ENCODE measurements at regions not wholly inside any gene's neighbourhood (a gene's known extent, or its start where the extent isn't known, plus 50 kb on each side); places are given as distances from the start of the nearest gene placed in this dataset.

- DNase-seq (ENCODE audit: low read depth in 2 of 2): no peak
Observed at GRCh38 chr11:103623933-103624332, 412.5 kb upstream of the DDI1 start.

GRCh38 chr11:103624708-103625623, 411.5 kb upstream of the DDI1 start:
- DNase-seq (ENCODE audit: low read depth in 2 of 2): peak; percentile 88 to 98

- no peak for DNase-seq (ENCODE audit: low read depth in 2 of 2)
Observed at GRCh38 chr11:103625624-103625965, 410.8 kb upstream of the DDI1 start.

- DNase-seq (ENCODE audit: low read depth in 2 of 2): no peak
Observed at GRCh38 chr11:103628121-103628520, 408.3 kb upstream of the DDI1 start.

GRCh38 chr11:103631841-103632240, 404.6 kb upstream of the DDI1 start:
- peak; percentile 55 to 91 for DNase-seq (ENCODE audit: low read depth in 2 of 2)

- peak in 1 of 2 donors; percentile 54 for DNase-seq (ENCODE audit: low read depth in 2 of 2)
Observed at GRCh38 chr11:103633068-103633788, 403.2 kb upstream of the DDI1 start.

- no peak for DNase-seq (ENCODE audit: low read depth in 2 of 2)
Observed at GRCh38 chr11:103633819-103634590, 402.4 kb upstream of the DDI1 start.

GRCh38 chr11:103636232-103636631, 400.2 kb upstream of the DDI1 start:
- no peak for DNase-seq (ENCODE audit: low read depth in 2 of 2)

- DNase-seq (ENCODE audit: low read depth in 2 of 2): peak in 1 of 2 donors; percentile 64
Observed at GRCh38 chr11:103637295-103637694, 399.1 kb upstream of the DDI1 start.

- DNase-seq (ENCODE audit: low read depth in 2 of 2): no peak
Observed at GRCh38 chr11:103637831-103638230, 398.6 kb upstream of the DDI1 start.

- DNase-seq (ENCODE audit: low read depth in 2 of 2): no peak
Observed at GRCh38 chr11:103644676-103645075, 391.8 kb upstream of the DDI1 start.

GRCh38 chr11:103648054-103648453, 388.4 kb upstream of the DDI1 start:
- no peak for DNase-seq (ENCODE audit: low read depth in 2 of 2)

GRCh38 chr11:103648670-103649400, 387.6 kb upstream of the DDI1 start:
- no peak for DNase-seq (ENCODE audit: low read depth in 2 of 2)

- no peak for DNase-seq (ENCODE audit: low read depth in 2 of 2)
Observed at GRCh38 chr11:103649401-103649895, 387.0 kb upstream of the DDI1 start.

GRCh38 chr11:103650330-103650729, 386.1 kb upstream of the DDI1 start:
- DNase-seq (ENCODE audit: low read depth in 2 of 2): no peak

- no peak for DNase-seq (ENCODE audit: low read depth in 2 of 2)
Observed at GRCh38 chr11:103651341-103651998, 385.0 kb upstream of the DDI1 start.

- peak in 1 of 2 donors; percentile 30 for DNase-seq (ENCODE audit: low read depth in 2 of 2)
Observed at GRCh38 chr11:103652013-103652412, 384.4 kb upstream of the DDI1 start.

- no peak for DNase-seq (ENCODE audit: low read depth in 2 of 2)
Observed at GRCh38 chr11:103656382-103656781, 380.1 kb upstream of the DDI1 start.

GRCh38 chr11:103659206-103659618, 377.2 kb upstream of the DDI1 start:
- DNase-seq (ENCODE audit: low read depth in 2 of 2): peak; percentile 15 to 35

- DNase-seq (ENCODE audit: low read depth in 2 of 2): no peak
Observed at GRCh38 chr11:103659743-103660142, 376.7 kb upstream of the DDI1 start.

GRCh38 chr11:103661185-103661584, 375.3 kb upstream of the DDI1 start:
- DNase-seq (ENCODE audit: low read depth in 2 of 2): no peak

All from dermis microvascular lymphatic vessel endothelial cell (primary cell).